ENCODE measurements at regions not wholly inside any gene's neighbourhood (a gene's known extent, or its start where the extent isn't known, plus 50 kb on each side); places are given as distances from the start of the nearest gene placed in this dataset.

DNA sequence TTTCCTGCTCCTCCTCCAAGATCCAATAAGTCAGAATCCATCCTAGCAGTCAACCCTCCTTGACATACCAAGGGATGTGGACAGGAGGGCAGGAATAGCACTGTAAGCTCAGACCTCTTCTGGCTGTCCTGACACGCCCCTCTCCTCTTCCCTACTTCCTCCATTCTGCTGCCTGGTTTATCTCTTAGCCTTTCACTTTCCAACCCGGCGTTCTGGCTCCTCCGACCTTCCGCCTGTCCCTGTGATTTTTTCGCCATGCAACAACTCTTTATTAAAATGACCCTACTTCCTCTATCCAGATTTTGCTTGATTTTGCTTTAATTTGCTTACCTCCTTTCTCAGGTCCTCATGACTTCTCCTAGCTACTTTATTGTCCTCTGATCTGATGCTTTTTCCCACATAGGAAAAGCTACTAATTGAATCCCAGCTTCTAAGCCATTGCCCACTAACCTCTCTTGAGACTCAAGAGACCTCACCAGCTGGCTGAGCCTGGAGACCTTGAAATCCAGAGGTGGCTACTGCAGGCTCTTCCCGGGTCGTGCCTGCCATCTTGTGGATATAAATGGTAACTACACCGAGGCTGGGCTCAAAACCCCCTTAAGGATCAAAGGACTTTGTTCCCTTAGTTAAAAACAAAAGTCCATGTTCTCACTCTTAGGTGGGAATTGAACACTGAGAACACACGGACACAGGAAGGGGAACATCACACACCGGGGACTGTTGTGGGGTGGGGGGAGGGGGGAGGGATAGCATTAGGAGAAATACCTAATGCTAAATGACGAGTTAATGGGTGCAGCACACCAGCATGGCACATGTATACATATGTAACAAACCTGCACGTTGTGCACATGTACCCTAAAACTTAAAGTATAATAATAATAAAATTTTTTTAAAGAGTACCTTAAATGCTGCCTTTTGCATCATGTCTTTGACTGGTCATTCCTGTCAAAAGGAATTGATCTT, 139.4 kb downstream of the AKAIN1 start:
- Histone ChIP-seq H3K36me3 (ENCODE audit: insufficient read depth, low read depth, low read length) (no peaks in the 10 kb centered on the region), H3K4me1 (ENCODE audit: insufficient read depth, low read length) (no peaks in the 10 kb centered on the region), H3K9ac (ENCODE audit: low read depth, low read length) (no peak overlapping the region), H3K27me3 (ENCODE audit: insufficient read depth, low read length) (no peaks in the 10 kb centered on the region), H3K9me3 (ENCODE audit: insufficient read depth, low read depth, low read length) (no peaks in the 10 kb centered on the region), H3K27ac (ENCODE audit: low read length) (no peak overlapping the region), H3K4me3 (ENCODE audit: low read length) (no peak overlapping the region)

DNA sequence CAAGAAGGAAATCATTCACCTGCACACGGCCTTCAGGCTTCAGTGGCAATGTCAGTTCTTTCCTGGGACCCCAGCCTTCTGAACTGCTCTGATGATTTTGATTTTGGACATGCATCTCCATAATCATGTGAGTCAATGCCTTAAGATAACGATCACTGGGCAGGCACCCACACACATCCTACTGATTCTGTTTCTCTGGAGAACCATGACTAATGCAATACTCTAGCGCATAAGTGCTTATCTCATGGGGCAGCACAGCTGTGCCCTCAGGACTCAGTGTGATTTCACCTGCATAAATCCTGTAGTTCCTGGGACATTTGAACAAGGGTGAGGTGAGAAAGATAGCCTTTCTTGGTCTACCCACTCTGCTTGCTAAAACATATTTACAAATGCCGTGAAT, 144.6 kb downstream of the AKAIN1 start:
- Histone ChIP-seq H3K9ac (ENCODE audit: low read depth, low read length) (no peak overlapping the region), H3K9me3 (ENCODE audit: insufficient read depth, low read depth, low read length) (no peaks in the 10 kb centered on the region; the same call in 1 of the 2 replicates), H3K4me1 (ENCODE audit: insufficient read depth, low read length) (no peaks in the 10 kb centered on the region), H3K4me3 (ENCODE audit: low read length) (no peak overlapping the region), H3K36me3 (ENCODE audit: insufficient read depth, low read depth, low read length) (no peaks in the 10 kb centered on the region), H3K27ac (ENCODE audit: low read length) (no peak overlapping the region), H3K27me3 (ENCODE audit: insufficient read depth, low read length) (no peaks in the 10 kb centered on the region)

DNA sequence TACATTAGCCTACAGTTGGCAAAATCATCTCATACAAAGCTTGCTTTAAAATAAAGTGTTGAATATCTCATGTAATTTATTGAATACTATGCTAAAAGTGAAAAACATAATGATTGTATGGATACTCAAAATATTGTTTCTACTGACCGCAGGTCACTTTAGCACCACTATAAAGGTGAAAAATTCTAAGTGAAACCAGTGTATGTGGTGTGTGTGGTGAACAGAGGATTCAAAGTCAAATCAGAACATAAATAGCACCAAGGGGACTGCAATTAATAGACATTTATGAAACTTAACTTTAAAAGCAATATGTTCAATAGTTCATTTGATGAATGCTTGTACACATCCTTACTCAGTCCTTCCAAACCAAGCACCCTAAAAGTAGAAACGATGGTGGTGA, 145.8 kb downstream of the AKAIN1 start:
- no peak overlapping the region for H3K27ac ChIP-seq (ENCODE audit: low read length)
- no peak overlapping the region for H3K9ac ChIP-seq (ENCODE audit: low read depth, low read length)
- no peaks in the 10 kb centered on the region; the same call in 1 of the 2 replicates for H3K9me3 ChIP-seq (ENCODE audit: insufficient read depth, low read depth, low read length)
- no peak overlapping the region for H3K4me3 ChIP-seq (ENCODE audit: low read length)
- H3K27me3 ChIP-seq (ENCODE audit: insufficient read depth, low read length) = no peaks in the 10 kb centered on the region
- no peaks in the 10 kb centered on the region for H3K4me1 ChIP-seq (ENCODE audit: insufficient read depth, low read length)
- H3K36me3 ChIP-seq (ENCODE audit: insufficient read depth, low read depth, low read length) = no peaks in the 10 kb centered on the region

DNA sequence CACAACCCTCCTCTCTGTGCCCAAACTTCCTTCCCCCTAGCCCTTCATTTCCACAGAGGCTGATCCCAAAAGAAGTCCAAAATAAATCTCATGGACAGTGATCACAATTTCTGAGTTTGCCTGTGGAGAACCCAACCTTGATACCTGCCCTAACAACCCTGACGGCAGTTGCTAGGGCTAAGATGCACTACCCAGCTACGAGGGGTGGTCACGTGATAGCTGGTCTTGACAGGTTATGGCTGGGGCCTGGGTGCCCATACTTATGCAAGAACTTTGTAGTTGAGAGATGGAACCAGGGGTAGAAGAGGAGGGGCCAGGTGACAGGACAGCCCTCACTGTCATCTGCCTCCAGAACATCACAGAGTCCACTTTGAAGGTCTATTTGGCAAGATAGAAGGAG, 147.9 kb downstream of the AKAIN1 start:
- Histone ChIP-seq H3K9me3 (ENCODE audit: insufficient read depth, low read depth, low read length) (no peaks in the 10 kb centered on the region; the same call in 1 of the 2 replicates), H3K27me3 (ENCODE audit: insufficient read depth, low read length) (no peaks in the 10 kb centered on the region)

DNA sequence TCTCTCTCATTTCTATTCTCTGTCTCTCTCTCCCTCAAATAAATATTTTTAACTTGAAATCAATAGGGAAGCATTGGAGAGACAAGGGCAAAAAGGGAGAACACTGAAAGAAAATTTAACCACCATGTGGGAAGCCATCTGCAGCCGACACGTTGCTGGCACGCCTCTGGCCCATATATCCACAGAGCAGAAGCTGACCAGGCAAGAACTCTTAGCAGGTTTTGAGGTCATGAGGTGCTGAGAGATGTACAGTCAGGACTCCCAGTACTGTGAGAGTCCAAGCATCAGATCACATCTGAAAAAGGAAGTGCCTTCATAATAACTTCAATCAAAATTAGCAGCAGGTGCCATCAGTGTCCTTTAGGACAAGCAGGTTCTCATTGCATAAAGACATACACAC, 156.6 kb downstream of the AKAIN1 start:
- no peaks in the 10 kb centered on the region for H3K36me3 ChIP-seq (ENCODE audit: insufficient read depth, low read depth, low read length)
- H3K27me3 ChIP-seq (ENCODE audit: insufficient read depth, low read length) = peaks cover 22% of the 10 kb centered on the region
- no peak overlapping the region for H3K27ac ChIP-seq (ENCODE audit: low read length)
- no peak overlapping the region for H3K4me3 ChIP-seq (ENCODE audit: low read length)
- no peaks in the 10 kb centered on the region for H3K4me1 ChIP-seq (ENCODE audit: insufficient read depth, low read length)
- no peak overlapping the region for H3K9ac ChIP-seq (ENCODE audit: low read depth, low read length)
- H3K9me3 ChIP-seq (ENCODE audit: insufficient read depth, low read depth, low read length) = no peaks in the 10 kb centered on the region; the same call in 1 of the 2 replicates

More for the DNA sequence above, 147.9 kb downstream of the AKAIN1 start:
- H3K9ac ChIP-seq (ENCODE audit: low read depth, low read length) = no peak overlapping the region
- no peaks in the 10 kb centered on the region for H3K36me3 ChIP-seq (ENCODE audit: insufficient read depth, low read depth, low read length)
- no peak overlapping the region for H3K27ac ChIP-seq (ENCODE audit: low read length)
- H3K4me1 ChIP-seq (ENCODE audit: insufficient read depth, low read length) = no peaks in the 10 kb centered on the region
- no peak overlapping the region for H3K4me3 ChIP-seq (ENCODE audit: low read length)

DNA sequence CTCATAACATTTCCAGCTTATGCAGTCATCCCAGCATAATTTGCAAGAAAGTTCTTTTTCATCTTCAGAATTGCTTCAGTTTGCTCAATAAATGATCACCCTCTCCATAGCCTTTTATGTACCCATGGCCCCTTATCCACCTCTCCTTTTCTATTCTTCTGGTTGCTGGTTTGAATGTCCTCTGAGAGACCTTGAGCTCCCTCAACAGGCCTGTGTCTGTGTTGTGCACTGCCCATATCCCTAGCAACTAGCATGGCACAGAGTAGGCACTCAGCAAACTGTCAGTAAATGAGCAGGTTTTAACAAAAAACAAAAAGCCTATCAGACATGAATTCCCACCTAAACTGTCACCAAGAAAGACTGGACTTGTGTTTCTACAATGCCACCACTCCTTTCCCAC, 160.5 kb downstream of the AKAIN1 start:
- no peak overlapping the region for H3K4me3 ChIP-seq (ENCODE audit: low read length)
- no peak overlapping the region for H3K9ac ChIP-seq (ENCODE audit: low read depth, low read length)
- H3K36me3 ChIP-seq (ENCODE audit: insufficient read depth, low read depth, low read length) = no peaks in the 10 kb centered on the region
- no peaks in the 10 kb centered on the region; the same call in 1 of the 2 replicates for H3K9me3 ChIP-seq (ENCODE audit: insufficient read depth, low read depth, low read length)
- H3K27ac ChIP-seq (ENCODE audit: low read length) = no peak overlapping the region
- no peaks in the 10 kb centered on the region for H3K4me1 ChIP-seq (ENCODE audit: insufficient read depth, low read length)
- H3K27me3 ChIP-seq (ENCODE audit: insufficient read depth, low read length) = peaks cover 22% of the 10 kb centered on the region

DNA sequence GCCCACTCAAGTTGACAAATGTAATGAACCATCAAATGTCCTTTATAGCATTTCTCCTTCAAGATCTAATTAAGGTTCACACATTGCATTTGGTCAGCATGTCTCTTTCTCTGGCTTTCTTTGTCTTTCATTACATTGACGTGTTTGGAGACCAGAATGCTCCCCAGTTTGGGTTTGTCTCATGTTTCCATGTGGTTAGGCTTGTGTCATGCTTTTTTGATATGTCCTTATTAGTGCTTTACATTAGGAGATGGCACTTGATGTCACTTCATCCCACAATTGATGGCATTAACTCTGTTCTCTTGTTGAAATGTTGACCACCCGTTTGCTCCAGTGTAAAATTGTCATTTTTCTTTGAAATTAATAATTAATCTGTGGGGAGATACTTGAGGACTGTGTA, 165.8 kb downstream of the AKAIN1 start:
- Histone ChIP-seq H3K9ac (ENCODE audit: low read depth, low read length) (no peak overlapping the region), H3K4me3 (ENCODE audit: low read length) (no peak overlapping the region), H3K36me3 (ENCODE audit: insufficient read depth, low read depth, low read length) (no peaks in the 10 kb centered on the region), H3K9me3 (ENCODE audit: insufficient read depth, low read depth, low read length) (no peaks in the 10 kb centered on the region; the same call in 1 of the 2 replicates), H3K27me3 (ENCODE audit: insufficient read depth, low read length) (no peaks in the 10 kb centered on the region), H3K27ac (ENCODE audit: low read length) (no peak overlapping the region), H3K4me1 (ENCODE audit: insufficient read depth, low read length) (no peaks in the 10 kb centered on the region)

DNA sequence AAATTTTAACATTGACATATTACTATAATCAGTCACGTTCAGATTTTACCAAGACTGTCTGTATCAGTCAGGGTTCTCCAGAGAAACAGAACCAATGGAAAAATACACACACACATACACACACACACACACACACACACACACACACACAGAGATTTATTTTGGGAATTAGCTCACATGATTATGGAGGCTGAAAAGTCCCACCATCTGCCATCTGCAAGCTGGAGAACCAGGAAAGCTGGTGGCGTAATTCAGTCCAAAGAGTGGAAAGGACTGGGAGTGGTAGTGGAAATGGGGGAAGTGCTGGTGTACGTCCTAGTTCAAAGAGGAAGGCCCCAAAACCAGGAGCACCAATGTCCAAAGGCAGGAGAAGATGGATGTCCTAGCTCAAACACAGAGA, 166.4 kb downstream of the AKAIN1 start:
- H3K36me3 ChIP-seq (ENCODE audit: insufficient read depth, low read depth, low read length) = no peaks in the 10 kb centered on the region
- H3K9me3 ChIP-seq (ENCODE audit: insufficient read depth, low read depth, low read length) = no peaks in the 10 kb centered on the region; the same call in 1 of the 2 replicates
- no peaks in the 10 kb centered on the region for H3K27me3 ChIP-seq (ENCODE audit: insufficient read depth, low read length)
- no peak overlapping the region for H3K9ac ChIP-seq (ENCODE audit: low read depth, low read length)
- H3K27ac ChIP-seq (ENCODE audit: low read length) = no peak overlapping the region
- no peak overlapping the region for H3K4me3 ChIP-seq (ENCODE audit: low read length)
- H3K4me1 ChIP-seq (ENCODE audit: insufficient read depth, low read length) = no peaks in the 10 kb centered on the region

DNA sequence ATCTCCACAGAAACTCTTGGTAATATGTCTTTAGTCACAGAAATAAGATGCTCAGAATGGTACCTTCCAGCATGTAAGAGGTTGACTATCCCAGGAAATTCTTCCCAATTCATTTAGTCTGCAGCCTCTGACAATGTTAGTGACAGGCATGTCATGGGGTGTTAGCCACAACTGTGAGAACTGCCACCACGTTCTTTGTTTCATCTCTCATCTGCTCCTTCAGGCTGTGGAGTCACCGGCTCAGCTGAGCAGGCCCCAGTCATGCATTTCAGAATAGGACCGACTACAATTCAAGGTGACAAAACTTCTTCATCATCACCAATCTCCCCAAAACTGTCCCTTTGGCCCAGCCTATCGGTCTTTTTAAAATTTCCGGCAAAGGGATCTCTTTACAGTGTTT, 167.5 kb downstream of the AKAIN1 start:
- Histone ChIP-seq H3K27ac (ENCODE audit: low read length) (no peak overlapping the region), H3K4me3 (ENCODE audit: low read length) (no peak overlapping the region), H3K9me3 (ENCODE audit: insufficient read depth, low read depth, low read length) (no peaks in the 10 kb centered on the region; the same call in 1 of the 2 replicates), H3K4me1 (ENCODE audit: insufficient read depth, low read length) (no peaks in the 10 kb centered on the region), H3K27me3 (ENCODE audit: insufficient read depth, low read length) (no peaks in the 10 kb centered on the region), H3K9ac (ENCODE audit: low read depth, low read length) (no peak overlapping the region), H3K36me3 (ENCODE audit: insufficient read depth, low read depth, low read length) (no peaks in the 10 kb centered on the region)

DNA sequence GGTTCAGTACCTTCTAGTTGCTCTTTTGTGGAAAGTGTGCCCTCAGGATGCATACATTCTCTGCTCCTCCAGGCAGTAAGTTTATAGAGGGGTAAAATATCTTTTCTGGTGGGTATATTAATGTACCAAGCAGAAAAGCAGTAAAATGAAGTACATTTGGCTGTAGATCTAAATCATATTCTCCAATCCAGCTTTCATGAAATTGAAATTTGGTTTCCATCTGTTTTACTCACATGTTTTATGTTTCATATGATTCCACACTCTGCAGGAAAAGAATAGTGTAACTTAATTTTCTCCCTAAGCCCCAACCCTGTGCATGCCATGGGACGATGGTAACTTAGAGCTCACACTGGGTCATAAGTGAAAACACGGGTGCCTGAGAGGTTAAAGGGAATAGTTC, 172.3 kb downstream of the AKAIN1 start:
- H3K4me1 ChIP-seq (ENCODE audit: insufficient read depth, low read length) = no peaks in the 10 kb centered on the region
- no peak overlapping the region for H3K9ac ChIP-seq (ENCODE audit: low read depth, low read length)
- no peaks in the 10 kb centered on the region; the same call in 1 of the 2 replicates for H3K9me3 ChIP-seq (ENCODE audit: insufficient read depth, low read depth, low read length)
- H3K27ac ChIP-seq (ENCODE audit: low read length) = no peak overlapping the region
- H3K27me3 ChIP-seq (ENCODE audit: insufficient read depth, low read length) = no peaks in the 10 kb centered on the region
- H3K4me3 ChIP-seq (ENCODE audit: low read length) = no peak overlapping the region
- H3K36me3 ChIP-seq (ENCODE audit: insufficient read depth, low read depth, low read length) = no peaks in the 10 kb centered on the region

DNA sequence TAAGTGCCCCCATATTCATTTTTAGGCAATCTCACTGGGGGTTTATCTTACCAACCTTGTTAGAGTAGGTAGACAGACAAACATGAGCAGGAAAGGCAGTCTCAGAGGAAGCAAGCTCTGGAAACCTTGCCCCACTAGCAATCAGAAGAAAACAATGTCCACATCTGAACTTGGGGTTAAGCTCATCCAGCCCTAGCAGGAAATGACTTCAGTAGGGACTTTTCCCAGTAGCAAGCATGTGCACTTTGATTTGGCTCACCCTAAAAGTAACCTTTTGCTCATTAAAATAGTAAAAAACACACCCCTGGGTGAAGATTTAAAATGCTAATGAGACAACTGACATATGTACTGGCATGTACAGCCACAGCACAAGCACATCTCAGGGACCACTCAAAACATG, 175.5 kb downstream of the AKAIN1 start:
- H3K36me3 ChIP-seq (ENCODE audit: insufficient read depth, low read depth, low read length) = no peaks in the 10 kb centered on the region
- H3K9ac ChIP-seq (ENCODE audit: low read depth, low read length) = no peak overlapping the region
- H3K4me1 ChIP-seq (ENCODE audit: insufficient read depth, low read length) = no peaks in the 10 kb centered on the region
- H3K9me3 ChIP-seq (ENCODE audit: insufficient read depth, low read depth, low read length) = no peaks in the 10 kb centered on the region
- no peaks in the 10 kb centered on the region for H3K27me3 ChIP-seq (ENCODE audit: insufficient read depth, low read length)
- H3K27ac ChIP-seq (ENCODE audit: low read length) = no peak overlapping the region
- H3K4me3 ChIP-seq (ENCODE audit: low read length) = no peak overlapping the region

DNA sequence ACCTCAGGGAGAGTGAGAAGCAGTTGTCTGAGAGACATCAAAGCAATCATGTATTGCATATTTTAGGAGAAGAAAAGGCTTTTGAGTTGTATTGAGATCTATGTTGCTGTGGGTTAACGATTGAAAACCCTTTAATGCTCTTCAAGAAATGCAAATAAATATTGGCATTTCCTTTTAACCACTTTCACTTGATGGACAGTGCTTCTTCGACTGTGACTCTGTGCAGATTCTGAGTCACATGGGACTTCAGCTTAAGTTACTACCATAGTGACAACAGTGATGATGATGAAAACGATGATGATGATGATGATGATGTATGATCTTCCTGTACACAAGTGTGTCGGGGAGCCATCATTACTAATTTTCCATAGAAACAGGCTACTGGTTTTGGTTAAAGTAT, 181.8 kb downstream of the AKAIN1 start:
- Histone ChIP-seq H3K4me1 (ENCODE audit: insufficient read depth, low read length) (no peaks in the 10 kb centered on the region), H3K36me3 (ENCODE audit: insufficient read depth, low read depth, low read length) (no peaks in the 10 kb centered on the region), H3K9ac (ENCODE audit: low read depth, low read length) (no peak overlapping the region), H3K9me3 (ENCODE audit: insufficient read depth, low read depth, low read length) (no peaks in the 10 kb centered on the region), H3K27me3 (ENCODE audit: insufficient read depth, low read length) (no peaks in the 10 kb centered on the region), H3K4me3 (ENCODE audit: low read length) (no peak overlapping the region), H3K27ac (ENCODE audit: low read length) (no peak overlapping the region)

Data from iPS-20b (cell line).